ENCODE measurements at regions not wholly inside any gene's neighbourhood (a gene's known extent, or its start where the extent isn't known, plus 50 kb on each side); places are given as distances from the start of the nearest gene placed in this dataset.

- no peak for DNase-seq (ENCODE audit: low spot score)
Measured at GRCh38 chr10:78269060-78269459, 235.4 kb downstream of the RPS24 start.

GRCh38 chr10:78272329-78272728 is 238.7 kb downstream of the RPS24 start:
- DNase-seq (ENCODE audit: low spot score), result no peak

GRCh38 chr10:78274491-78274890 is 240.8 kb downstream of the RPS24 start:
- DNase-seq (ENCODE audit: low spot score), result no peak

- DNase-seq (ENCODE audit: low spot score), result no peak
Measured at GRCh38 chr10:78276139-78276538, 242.5 kb downstream of the RPS24 start.

GRCh38 chr10:78277314-78278057 is 243.8 kb downstream of the RPS24 start:
- no peak for DNase-seq (ENCODE audit: low spot score)

- DNase-seq (ENCODE audit: low spot score), result peak; percentile 76
Measured at GRCh38 chr10:78278058-78278404, 244.4 kb downstream of the RPS24 start.

GRCh38 chr10:78279756-78280155 is 246.1 kb downstream of the RPS24 start:
- DNase-seq (ENCODE audit: low spot score), result no peak

GRCh38 chr10:78280604-78281003 is 246.9 kb downstream of the RPS24 start:
- DNase-seq (ENCODE audit: low spot score), result no peak

GRCh38 chr10:78281627-78282026 is 248.0 kb downstream of the RPS24 start:
- DNase-seq (ENCODE audit: low spot score), result no peak

GRCh38 chr10:78283069-78283682 is 249.5 kb downstream of the RPS24 start:
- no peak for DNase-seq (ENCODE audit: low spot score)

- DNase-seq (ENCODE audit: low spot score), result no peak
Measured at GRCh38 chr10:78284381-78284780, 250.7 kb downstream of the RPS24 start.

- DNase-seq (ENCODE audit: low spot score), result no peak
Measured at GRCh38 chr10:78285226-78285625, 251.6 kb downstream of the RPS24 start.

GRCh38 chr10:78286186-78286585 is 252.5 kb downstream of the RPS24 start:
- DNase-seq (ENCODE audit: low spot score), result no peak

GRCh38 chr10:78286668-78287067 is 253.0 kb downstream of the RPS24 start:
- no peak for DNase-seq (ENCODE audit: low spot score)

- no peak for DNase-seq (ENCODE audit: low spot score)
Measured at GRCh38 chr10:78287618-78288017, 254.0 kb downstream of the RPS24 start.

GRCh38 chr10:78288663-78289062 is 255.0 kb downstream of the RPS24 start:
- no peak for DNase-seq (ENCODE audit: low spot score)

GRCh38 chr10:78290131-78290750 is 256.6 kb downstream of the RPS24 start:
- DNase-seq (ENCODE audit: low spot score), result peak; percentile 23

GRCh38 chr10:78291722-78292121 is 258.1 kb downstream of the RPS24 start:
- no peak for DNase-seq (ENCODE audit: low spot score)

GRCh38 chr10:78292250-78292981 is 258.8 kb downstream of the RPS24 start:
- no peak for DNase-seq (ENCODE audit: low spot score)

GRCh38 chr10:78292982-78293865 is 259.6 kb downstream of the RPS24 start:
- no peak for DNase-seq (ENCODE audit: low spot score)

GRCh38 chr10:78295242-78295641 is 261.6 kb downstream of the RPS24 start:
- no peak for DNase-seq (ENCODE audit: low spot score)

GRCh38 chr10:78296785-78297184 is 263.1 kb downstream of the RPS24 start:
- no peak for DNase-seq (ENCODE audit: low spot score)

Measured in A172 (cell line).